OCI-LY7 (cell line): ENCODE measurements at regions not wholly inside any gene's neighbourhood (a gene's known extent, or its start where the extent isn't known, plus 50 kb on each side); places are given as distances from the start of the nearest gene placed in this dataset.

ENCODE experiments used
- EZH2phosphoT487 ChIP-seq: fragments of 200-600 bp; sonication (generic); IDR thresholded peaks from 2 replicates; pipeline ENCODE4 v1.6.1; 2018; ENCODE audit warnings: low read depth, borderline replicate concordance, mild to moderate bottlenecking, mixed run types, antibody characterized with exemption, low read length, moderate library complexity, mixed read lengths
- TF ChIP-seq, protein P1 (sequence below): fragments of 200-600 bp; sonication (generic); conservative IDR thresholded peaks from 2 replicates; pipeline ENCODE4 v1.5.1; 2014; ENCODE audit warnings: mild to moderate bottlenecking, antibody characterized with exemption, low read length, moderate library complexity, mixed read lengths

GRCh38 chr1:198084241-198084908 is 72.4 kb upstream of the NEK7 start:
- TF ChIP-seq, protein P1, sequence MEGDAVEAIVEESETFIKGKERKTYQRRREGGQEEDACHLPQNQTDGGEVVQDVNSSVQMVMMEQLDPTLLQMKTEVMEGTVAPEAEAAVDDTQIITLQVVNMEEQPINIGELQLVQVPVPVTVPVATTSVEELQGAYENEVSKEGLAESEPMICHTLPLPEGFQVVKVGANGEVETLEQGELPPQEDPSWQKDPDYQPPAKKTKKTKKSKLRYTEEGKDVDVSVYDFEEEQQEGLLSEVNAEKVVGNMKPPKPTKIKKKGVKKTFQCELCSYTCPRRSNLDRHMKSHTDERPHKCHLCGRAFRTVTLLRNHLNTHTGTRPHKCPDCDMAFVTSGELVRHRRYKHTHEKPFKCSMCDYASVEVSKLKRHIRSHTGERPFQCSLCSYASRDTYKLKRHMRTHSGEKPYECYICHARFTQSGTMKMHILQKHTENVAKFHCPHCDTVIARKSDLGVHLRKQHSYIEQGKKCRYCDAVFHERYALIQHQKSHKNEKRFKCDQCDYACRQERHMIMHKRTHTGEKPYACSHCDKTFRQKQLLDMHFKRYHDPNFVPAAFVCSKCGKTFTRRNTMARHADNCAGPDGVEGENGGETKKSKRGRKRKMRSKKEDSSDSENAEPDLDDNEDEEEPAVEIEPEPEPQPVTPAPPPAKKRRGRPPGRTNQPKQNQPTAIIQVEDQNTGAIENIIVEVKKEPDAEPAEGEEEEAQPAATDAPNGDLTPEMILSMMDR: no peak
- TF ChIP-seq EZH2phosphoT487: no peak
